ENCODE measurements at regions not wholly inside any gene's neighbourhood (a gene's known extent, or its start where the extent isn't known, plus 50 kb on each side); places are given as distances from the start of the nearest gene placed in this dataset.

GRCh38 chr6:15977050-15977449 lies 151.8 kb upstream of the MYLIP start:
- TF ChIP-seq CTCF (IDR thresholded peaks at IDR 0.05) = no peak
- no peak for DNase-seq (ENCODE audit: low spot score)
- ATAC-seq (ENCODE audit: low FRiP score) = no peak

DNA sequence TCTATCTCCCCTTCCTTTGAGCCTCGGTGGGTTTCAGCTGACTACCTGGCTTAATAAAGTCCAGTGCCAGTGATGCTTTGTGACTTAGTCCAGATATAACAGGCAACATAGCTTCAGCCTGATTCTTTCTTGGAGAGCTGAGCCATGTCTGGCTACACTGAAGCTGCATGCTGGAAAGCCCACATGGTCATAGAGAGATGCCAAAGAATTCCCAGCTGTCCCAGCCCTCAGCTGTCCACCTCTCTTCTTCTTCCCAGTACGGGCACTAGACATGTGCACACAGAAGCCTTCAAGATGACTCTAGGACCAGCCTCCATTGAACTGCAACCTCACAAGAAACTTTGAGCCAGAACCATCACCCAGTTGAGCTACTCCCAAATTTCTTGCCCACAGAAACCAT lies 154.1 kb upstream of the MYLIP start:
- ATAC-seq (ENCODE audit: low FRiP score) (no peak), DNase-seq (ENCODE audit: low spot score) (no peak)
- no peak for TF ChIP-seq CTCF (IDR thresholded peaks at IDR 0.05)

DNA sequence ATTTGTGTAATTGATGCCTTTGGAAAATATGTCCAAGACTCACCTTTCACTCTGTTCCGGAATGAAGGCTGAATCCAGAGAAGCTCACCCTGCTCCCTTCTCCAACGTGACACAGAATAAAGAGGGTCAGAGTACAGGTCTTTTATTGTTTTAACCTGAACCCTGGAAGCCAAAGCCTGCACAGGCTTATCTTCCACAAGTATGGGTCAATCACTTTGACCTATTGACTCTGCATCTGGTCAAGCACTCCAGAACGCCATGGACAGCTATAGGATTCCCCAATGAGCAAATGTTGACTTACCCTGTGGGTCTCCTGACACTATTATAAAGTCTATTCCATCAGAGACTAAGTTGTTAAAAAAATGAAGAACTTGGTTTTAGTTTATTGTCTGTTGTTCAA lies 158.4 kb upstream of the MYLIP start:
- no peak for DNase-seq (ENCODE audit: low spot score)

DNA sequence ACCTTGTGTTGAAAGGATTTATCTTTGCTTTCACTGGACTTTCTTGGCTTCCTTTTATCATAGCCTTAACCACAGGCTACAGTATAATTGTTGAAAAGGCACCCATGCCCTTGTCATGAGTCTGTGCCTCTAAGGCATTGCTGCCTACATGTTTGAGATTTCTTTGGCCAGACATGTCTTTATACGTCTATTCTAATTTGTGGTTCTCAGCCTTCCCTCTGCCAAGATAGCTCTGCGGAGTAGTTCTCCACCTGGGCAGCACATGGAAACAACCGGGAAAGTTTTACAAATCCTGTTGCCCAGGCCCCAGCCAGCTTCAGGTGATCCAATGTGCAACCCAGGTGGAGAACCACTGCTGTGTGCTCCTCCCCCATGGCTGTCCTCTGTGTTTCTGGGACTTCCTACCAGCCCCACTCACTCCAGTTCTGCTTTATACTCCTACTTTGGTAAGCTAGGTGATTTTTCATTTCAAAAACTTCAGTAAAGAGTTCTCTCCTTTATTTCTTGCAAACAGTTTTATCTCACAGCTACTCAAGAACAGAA lies 159.6 kb upstream of the MYLIP start:
- no peak for TF ChIP-seq CTCF (IDR thresholded peaks at IDR 0.05)
- no peak for ATAC-seq (ENCODE audit: low FRiP score)
- DNase-seq (ENCODE audit: low spot score) = no peak

More for the DNA sequence above, 158.4 kb upstream of the MYLIP start:
- no peak for ATAC-seq (ENCODE audit: low FRiP score)
- TF ChIP-seq CTCF (IDR thresholded peaks at IDR 0.05) = no peak

DNA sequence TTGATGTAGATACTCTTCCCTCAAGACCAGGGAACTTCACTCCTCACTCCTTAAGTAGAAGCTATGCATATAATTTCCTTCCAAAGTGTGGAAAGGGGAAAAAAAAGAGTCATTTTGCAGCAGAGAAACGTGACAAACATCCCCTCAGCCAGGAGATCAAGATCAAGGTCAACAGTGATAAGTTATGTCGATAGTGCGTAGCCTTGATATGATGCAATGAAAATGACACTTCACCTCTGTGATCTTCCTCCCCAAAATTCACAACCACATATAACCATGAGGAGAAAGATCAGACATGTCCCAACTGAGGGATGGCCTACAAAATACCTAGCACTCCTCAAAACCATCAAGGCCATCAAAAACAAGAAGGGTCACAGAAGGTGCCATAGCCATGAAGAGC lies 160.4 kb upstream of the MYLIP start:
- TF ChIP-seq CTCF (IDR thresholded peaks at IDR 0.05) = no peak
- ATAC-seq (ENCODE audit: low FRiP score) = no peak
- no peak for DNase-seq (ENCODE audit: low spot score)

DNA sequence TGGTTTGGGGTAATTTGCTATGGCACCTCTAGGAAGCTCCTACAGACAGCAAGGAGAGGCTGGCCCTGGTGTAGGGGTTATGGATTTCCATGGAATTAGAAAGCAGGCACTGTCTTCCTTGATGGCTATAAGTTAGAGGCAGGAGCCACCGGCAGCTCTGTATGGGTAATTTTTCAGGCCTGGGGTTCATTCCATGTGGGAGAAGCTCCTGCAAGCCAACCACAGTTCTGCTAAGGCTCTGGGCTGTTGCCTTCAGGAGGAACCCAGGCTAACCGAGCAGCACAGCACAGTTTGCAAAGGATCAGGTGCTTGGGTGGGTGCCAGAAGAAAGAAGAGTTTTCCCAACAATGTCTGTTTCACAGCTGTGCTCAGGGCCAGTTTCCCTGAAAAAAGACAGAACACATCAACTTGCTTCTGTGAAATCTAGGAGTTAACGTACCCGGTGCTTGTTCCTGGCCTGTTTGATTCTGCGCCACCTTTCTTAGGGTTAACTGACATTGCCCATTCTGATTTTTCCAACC lies 162.8 kb upstream of the MYLIP start:
- DNase-seq (ENCODE audit: low spot score) = no peak
- no peak for TF ChIP-seq CTCF (IDR thresholded peaks at IDR 0.05)
- no peak for ATAC-seq (ENCODE audit: low FRiP score)

DNA sequence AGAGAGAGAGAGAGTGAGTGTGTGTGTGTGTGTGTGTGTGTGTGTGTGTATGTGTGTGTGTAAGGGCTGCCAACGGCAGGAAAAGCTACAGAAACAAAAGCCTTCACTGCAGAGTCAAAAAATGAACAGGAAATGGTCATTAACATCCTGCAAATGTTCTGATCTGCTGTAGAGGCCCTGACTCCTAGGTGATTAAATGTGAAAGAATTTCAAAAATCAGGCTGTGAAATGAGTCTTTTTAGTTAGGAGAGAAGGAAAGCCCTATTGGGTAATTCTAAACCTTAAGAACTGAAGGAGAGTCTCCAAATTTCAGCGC lies 166.5 kb upstream of the MYLIP start:
- no peak for TF ChIP-seq CTCF (IDR thresholded peaks at IDR 0.05)
- peak; percentile 69 for ATAC-seq (ENCODE audit: low FRiP score)
- DNase-seq (ENCODE audit: low spot score) = no peak
